Smooth muscle cell (in vitro differentiated cells): ENCODE measurements at regions not wholly inside any gene's neighbourhood (a gene's known extent, or its start where the extent isn't known, plus 50 kb on each side); places are given as distances from the start of the nearest gene placed in this dataset. TPM values are rescaled to one million over a fixed set of nuclear protein-coding genes. Genes with fewer than 3 reads are reported as not detected.
"Not testable (repeated sequence)": the region's sequence is repeated elsewhere in the genome, so short reads cannot be mapped to it uniquely, and the experiment has no call there.

Source experiments
- DNase-seq: peaks from one replicate; lab custom pipeline; 2025; ENCODE audit not compliant: unreplicated experiment; lab: John Stamatoyannopoulos, UW
- H2AFZ ChIP-seq: fragments of 200-600 bp; sonication (generic); 2 replicates; pipeline ENCODE4 v1.6.0; 2016; ENCODE audit warnings: antibody characterized with exemption, low read depth, mild to moderate bottlenecking
- H3F3A ChIP-seq: fragments of 200-600 bp; sonication (generic); 2 replicates; pipeline ENCODE4 v1.6.0; 2017; ENCODE audit warnings: antibody characterized with exemption, low read depth
- H3K27ac ChIP-seq: fragments of 200-600 bp; sonication (generic); 2 replicates; pipeline ENCODE4 v1.5.1; 2016; ENCODE audit warnings: low read depth, mild to moderate bottlenecking
- H3K27me3 ChIP-seq: fragments of 200-600 bp; sonication (generic); 2 replicates; pipeline ENCODE4 v1.6.1; 2016; ENCODE audit warnings: low read depth, mild to moderate bottlenecking
- H3K36me3 ChIP-seq: fragments of 200-600 bp; sonication (generic); 2 replicates; pipeline ENCODE4 v1.5.1; 2016; ENCODE audit warnings: low read depth
- H3K4me1 ChIP-seq: fragments of 200-600 bp; sonication (generic); 2 replicates; pipeline ENCODE4 v1.5.1; 2016; ENCODE audit warnings: low read depth
- H3K4me2 ChIP-seq: fragments of 200-600 bp; sonication (generic); 2 replicates; pipeline ENCODE4 v1.6.0; 2016; ENCODE audit warnings: mild to moderate bottlenecking
- H3K4me3 ChIP-seq: fragments of 200-600 bp; sonication (generic); 2 replicates; pipeline ENCODE4 v1.5.1; 2016; ENCODE audit warnings: mild to moderate bottlenecking
- H3K79me2 ChIP-seq: fragments of 200-600 bp; sonication (generic); 2 replicates; pipeline ENCODE4 v1.6.0; 2016; ENCODE audit warnings: low read depth, mild to moderate bottlenecking
- H3K9ac ChIP-seq: fragments of 200-600 bp; sonication (generic); 2 replicates; pipeline ENCODE4 v1.6.0; 2016; ENCODE audit warnings: low read depth
- H3K9me3 ChIP-seq: fragments of 200-600 bp; sonication (generic); replicated peaks from 2 replicates; pipeline ENCODE4 v1.5.1; 2016; ENCODE audit warnings: low read depth
- H4K20me1 ChIP-seq: fragments of 200-600 bp; sonication (generic); 2 replicates; pipeline ENCODE4 v1.6.0; 2016; ENCODE audit warnings: low read depth
- CTCF ChIP-seq: fragments of 200-600 bp; sonication (generic); IDR thresholded peaks from 2 replicates; pipeline ENCODE4 v1.5.1; 2017; ENCODE audit warnings: borderline replicate concordance, mild to moderate bottlenecking, antibody characterized with exemption; ENCODE audit not compliant: insufficient read depth, poor library complexity, severe bottlenecking
- WGBS: methylation state at CpG from one replicate; pipeline ENCODE4 v1.1.7; 2016; ENCODE audit warnings: low lambda C conversion rate; 5-methylcytosine and 5-hydroxymethylcytosine counted together
- small RNA-seq: library from RNA; depleted of rRNA; stranded (forward); fragments of <200 nt; gene quantifications from one replicate; pipeline ENCODE3, GENCODE V24; 2014

GRCh38 chr11:3434976-3435375 lies 56.0 kb upstream of the ZNF195 start:
- Histone ChIP-seq H2AFZ (no peak overlapping the region), H3K79me2 (no peaks in the 10 kb centered on the region), H3F3A (no peaks in the 10 kb centered on the region), H3K9ac (no peak overlapping the region), H3K4me1 (no peaks in the 10 kb centered on the region), H3K36me3 (no peaks in the 10 kb centered on the region), H3K9me3 (no peaks in the 10 kb centered on the region), H3K27me3 (no peaks in the 10 kb centered on the region), H3K4me2 (no peak overlapping the region), H4K20me1 (no peaks in the 10 kb centered on the region), H3K4me3 (no peak overlapping the region), H3K27ac (no peak overlapping the region)
- DNase-seq, result no peak
- over 99% methylated on average over 25 of the region's 28 CpGs for WGBS
- no peak for TF ChIP-seq CTCF

- H3K36me3 ChIP-seq, H3K9ac ChIP-seq, H3K9me3 ChIP-seq, H3K4me2 ChIP-seq, H3F3A ChIP-seq, H3K4me1 ChIP-seq, H2AFZ ChIP-seq, DNase-seq, H3K27me3 ChIP-seq, H3K27ac ChIP-seq, H3K4me3 ChIP-seq, H4K20me1 ChIP-seq, H3K79me2 ChIP-seq: not testable (repeated sequence)
- 54% methylated on average over 6 of the region's 6 CpGs for WGBS
Measured at GRCh38 chr11:3429191-3429590, 50.2 kb upstream of the ZNF195 start.

Small RNAs in the stretch of these regions (small RNA-seq; reads per million reads assigned to genes)
- not detected for gene SNRPCP5
